ENCODE measurements at regions not wholly inside any gene's neighbourhood (a gene's known extent, or its start where the extent isn't known, plus 50 kb on each side); places are given as distances from the start of the nearest gene placed in this dataset.

DNA sequence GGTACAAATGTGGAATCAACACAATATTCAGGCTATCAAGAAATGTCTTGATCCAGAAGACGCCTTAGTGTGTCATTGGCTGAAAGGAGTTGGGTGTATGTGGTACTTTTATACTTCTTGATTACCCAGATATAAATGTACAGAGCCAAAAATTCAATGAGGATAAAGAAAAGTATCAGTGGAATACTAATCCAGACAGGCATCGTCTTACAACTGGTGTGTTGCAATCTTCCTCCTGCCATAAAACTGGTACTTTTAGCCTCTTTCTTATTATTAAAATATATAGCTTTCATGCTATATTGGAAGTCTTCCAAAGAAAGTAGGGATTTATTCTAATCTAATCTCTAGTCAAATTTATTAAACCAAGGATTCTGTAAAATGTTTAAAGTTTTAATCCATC, 388.6 kb upstream of the MIR17HG start:
- no peak for DNase-seq (ENCODE audit: low read depth)

DNA sequence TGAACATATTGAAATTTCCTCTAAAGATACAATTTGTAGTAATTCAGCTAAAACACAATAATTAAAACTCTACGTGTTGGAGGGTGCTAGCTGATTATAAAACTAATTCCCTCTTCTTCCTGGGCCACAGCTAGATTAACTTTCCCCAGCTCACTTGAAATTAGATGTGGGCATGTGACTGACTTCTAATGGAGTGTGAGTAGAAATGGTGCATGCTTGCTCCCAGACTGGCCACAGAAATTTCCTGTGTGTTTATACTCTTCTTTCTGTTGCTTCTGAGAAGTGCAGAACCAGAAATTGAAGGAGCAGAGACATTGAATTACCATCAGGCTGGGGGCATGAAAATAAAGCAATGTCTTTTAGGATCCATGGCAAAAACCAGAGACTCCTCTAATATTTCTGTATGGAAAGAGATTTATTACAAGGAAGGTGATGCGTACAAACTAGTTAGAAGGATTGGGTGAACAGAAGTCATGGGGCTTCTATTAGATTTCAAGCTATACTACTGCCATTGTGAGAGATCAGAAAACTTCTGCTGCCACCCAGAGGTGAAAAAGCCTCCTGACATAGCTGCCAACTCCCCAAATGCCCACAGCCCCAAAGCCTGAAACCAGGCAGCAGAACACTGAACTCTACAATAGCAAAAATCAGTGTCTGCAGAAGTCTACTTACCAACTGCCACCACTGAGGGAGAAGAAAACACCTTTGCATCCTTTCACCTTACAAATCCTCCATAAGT, 379.2 kb upstream of the MIR17HG start:
- DNase-seq (ENCODE audit: low read depth): no peak

DNA sequence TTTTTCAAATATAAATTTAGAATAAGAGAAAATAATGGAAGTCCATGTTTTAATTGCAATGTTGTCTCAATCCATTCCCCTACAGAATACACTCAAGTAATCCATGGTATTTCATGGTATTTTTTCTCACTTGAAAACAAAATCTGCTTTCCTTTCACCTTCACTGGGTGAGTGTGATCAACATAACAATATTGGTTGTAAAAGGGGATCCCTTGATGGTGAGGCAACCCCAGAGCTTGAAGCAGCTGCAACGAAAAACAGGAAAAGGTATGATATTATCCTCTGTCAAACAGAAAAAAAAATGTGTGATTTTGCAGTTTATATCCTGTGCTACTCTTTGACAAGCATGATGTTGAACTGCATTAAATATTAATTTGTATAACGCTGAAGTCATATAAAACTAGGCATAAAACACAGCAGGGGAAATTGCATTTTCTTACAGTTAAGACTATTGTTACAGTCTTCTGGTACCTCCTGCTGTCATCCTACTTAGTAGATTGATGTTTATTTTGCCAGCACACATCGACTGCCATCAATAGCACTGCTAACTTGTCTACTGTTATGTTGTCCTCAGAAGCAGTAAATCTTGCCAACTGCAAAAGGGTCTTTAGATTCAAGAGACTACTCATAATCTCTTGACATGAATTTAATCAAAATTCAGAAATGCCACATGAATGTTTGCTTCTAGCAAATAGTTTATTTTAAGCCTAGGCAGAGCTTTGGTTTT, 373.1 kb upstream of the MIR17HG start:
- DNase-seq (ENCODE audit: low read depth): no peak

DNA sequence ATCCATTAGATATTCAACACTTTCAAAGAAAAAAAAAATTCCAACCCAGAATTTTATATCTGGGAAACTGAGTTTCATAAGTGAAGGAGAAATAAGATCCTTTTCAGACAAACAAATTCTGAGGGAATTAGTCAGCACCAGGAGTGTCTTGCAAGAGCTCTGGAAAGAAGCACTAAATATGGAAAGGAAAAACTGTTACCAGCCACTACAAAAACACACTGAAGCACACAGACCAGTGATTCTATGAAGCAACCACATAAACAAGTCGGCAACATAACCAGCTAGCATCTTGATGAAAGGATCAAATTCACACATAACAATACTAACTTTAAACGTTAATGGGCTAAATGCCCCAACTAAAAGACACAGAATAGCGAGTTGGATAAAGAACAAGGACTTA, 368.4 kb upstream of the MIR17HG start:
- no peak for DNase-seq (ENCODE audit: low read depth)

DNA sequence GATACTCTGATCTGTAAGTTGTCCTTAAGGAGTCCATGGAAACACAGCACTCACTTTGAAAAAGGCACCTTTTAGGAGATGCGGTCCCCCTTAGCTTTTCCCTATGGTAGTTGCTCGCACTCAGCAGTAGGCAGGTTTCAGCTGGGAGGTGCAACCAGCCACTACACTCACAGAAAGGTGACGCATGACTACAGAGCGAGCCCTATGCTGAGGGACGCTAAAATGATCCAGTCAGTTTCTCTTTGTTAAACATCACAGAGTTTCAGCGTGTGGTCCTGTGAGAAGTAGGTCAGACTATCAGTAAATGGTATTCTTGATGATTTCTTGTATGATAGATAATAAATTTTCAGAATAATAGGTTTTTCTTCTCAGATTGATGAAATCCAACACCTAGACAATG, 362.7 kb upstream of the MIR17HG start:
- DNase-seq (ENCODE audit: low read depth): no peak

DNA sequence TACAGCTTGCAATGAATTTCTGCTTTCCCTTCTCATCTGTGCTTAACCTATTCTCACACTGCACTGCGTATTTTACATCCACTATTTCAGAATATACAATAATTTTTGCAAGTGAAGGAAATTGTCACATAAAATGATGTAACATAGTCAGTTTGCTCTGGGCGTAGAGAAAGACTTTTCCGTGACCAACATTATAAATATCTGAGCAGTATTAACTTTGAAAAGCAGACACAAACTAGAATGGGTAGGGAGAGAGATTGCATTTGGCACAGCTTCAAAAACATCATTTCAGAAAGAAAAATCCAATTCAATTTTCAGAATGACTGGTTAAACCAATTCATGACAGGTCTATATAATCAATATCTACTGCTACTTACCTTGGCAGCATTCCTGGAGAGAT, 352.5 kb upstream of the MIR17HG start:
- DNase-seq (ENCODE audit: low read depth): no peak

DNA sequence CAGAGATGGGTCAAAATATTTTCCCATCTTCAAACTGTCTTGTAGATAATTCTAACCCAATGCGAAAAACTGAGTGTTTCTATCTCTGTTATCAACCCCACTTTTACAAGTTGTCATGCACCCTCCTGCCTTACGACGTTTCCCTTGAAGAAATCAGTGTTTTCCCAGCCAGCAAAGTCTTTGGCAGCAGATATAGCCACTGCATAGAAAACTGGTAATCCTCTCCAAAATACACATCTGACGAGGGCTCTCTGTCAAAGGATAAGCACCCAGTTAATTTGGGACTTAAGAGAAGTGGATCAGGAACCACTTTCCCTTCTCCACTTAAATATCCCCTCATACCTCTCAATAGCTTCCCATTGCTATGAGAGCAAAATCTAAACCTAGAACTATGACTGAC, 351.9 kb upstream of the MIR17HG start:
- no peak for DNase-seq (ENCODE audit: low read depth)

GRCh38 chr13:90997951-90998350, 349.5 kb upstream of the MIR17HG start:
- DNase-seq (ENCODE audit: low read depth): no peak

DNA sequence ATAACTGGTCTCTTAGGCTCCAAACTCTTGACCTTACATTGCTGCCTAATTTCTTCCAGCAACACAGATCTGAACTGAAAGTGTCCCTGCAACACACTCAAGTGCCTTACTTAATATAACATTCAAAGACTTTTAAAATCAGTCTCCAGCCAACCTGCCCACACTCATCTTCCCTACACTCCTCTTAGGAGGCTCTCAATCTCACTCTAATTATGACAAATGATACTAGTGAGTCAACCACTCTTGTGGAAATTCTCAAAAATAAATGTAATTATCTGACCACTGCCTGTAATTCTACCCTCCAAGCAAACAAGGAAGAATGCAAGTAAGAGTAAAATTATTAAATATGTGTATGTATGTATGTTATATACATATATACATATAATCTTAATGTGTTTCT, 348.1 kb upstream of the MIR17HG start:
- no peak for DNase-seq (ENCODE audit: low read depth)

DNA sequence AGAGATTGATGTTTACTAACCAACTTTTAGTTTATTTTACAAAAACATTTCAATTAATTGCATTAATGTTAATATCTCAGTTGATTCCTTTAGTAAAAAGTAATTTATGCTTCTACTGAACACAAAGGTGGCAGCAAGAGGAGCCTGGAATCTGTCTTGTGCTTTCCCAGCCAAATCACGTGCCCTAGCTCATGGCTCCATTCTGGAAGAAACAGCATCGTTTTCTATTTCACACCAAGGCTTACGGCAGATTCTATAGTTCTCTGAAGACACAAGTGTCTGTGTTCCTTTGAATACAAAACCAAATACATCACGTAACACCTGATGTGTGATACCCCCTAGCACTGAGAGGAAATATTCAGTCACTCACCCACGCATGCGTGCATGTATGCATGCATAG, 346.1 kb upstream of the MIR17HG start:
- DNase-seq (ENCODE audit: low read depth): no peak

GRCh38 chr13:91014696-91015095, 332.8 kb upstream of the MIR17HG start:
- no peak for DNase-seq (ENCODE audit: low read depth)

DNA sequence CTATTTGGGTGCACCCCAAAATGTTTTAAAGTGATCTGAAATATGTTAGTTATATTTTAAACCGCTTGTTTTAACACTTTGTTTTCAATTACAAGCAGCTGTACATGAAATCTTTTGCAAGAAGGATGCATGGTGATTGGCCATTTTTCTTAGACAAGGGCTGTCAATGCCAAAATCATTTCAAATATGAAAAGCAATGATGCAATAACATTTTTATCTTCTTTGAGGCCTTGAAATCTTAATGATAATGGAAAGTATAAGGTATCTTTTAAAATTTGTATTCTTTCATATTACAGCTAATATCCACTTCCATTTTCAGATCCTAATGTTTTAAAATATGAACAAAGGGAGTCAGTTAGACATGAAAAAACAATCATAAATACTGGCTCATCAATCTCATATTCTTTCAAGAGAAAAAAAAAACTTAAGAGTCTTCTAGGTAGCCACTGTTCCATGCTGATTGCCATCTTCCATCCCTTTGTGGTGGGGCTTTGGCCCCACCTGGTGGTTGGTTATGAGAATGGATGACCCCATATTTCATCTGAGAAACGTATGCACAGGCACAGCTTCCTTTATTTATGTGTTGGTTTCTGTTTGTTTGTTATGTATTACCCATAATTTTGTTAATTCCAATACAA, 330.3 kb upstream of the MIR17HG start:
- peak; percentile 28 for DNase-seq (ENCODE audit: low read depth)

GRCh38 chr13:91017669-91018053, 329.8 kb upstream of the MIR17HG start:
- peak; percentile 8 for DNase-seq (ENCODE audit: low read depth)

DNA sequence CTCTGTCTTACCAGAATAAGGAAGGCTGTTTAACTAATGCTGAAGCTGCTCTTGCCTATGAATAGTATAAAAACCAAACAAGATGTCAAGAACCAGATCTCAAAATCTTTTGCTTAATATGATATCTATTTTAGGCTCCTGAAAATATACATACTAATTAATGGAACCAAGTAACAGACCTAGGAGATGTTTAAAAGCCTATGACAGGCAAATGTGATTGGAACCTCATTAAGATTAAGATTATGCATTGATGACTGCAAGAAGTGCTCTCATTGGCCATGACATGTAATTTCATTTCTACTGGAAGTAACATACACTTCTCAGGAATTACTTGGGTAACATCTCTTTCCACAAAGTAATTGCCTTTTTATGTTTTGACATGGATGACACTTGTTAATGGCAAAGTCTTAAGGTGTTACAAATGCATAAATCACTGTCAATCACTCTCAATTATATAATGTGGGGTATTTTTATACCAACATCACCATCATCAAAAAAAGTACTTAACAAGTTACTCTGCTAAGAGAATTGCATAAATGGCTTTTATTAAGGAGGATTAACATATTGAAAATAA, 326.9 kb upstream of the MIR17HG start:
- no peak for DNase-seq (ENCODE audit: low read depth)

- DNase-seq (ENCODE audit: low read depth): no peak
Observed at GRCh38 chr13:91024157-91024792, 323.2 kb upstream of the MIR17HG start.

- DNase-seq (ENCODE audit: low read depth): no peak
Observed at GRCh38 chr13:91025442-91025841, 322.0 kb upstream of the MIR17HG start.

GRCh38 chr13:91031508-91031907, 316.0 kb upstream of the MIR17HG start:
- DNase-seq (ENCODE audit: low read depth): no peak

DNA sequence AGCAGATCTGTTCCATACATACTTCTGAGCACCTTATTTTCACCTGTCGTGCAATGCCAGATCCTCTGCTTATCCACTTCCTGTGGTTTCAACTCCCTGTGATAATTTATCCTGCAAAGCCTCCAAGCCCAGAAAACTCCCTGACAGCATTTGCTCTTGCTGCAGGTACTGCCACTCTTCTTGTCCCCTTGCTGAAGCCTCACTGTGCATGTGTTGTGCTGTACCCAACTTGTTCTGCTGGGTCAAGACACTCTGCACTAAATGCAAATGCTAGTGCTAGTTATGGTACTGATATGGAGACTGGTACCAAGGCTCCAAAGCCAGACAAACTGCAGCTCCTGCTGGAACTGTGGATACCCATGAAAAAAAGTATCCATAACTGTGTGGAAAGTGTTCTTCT, 315.4 kb upstream of the MIR17HG start:
- no peak for DNase-seq (ENCODE audit: low read depth)

GRCh38 chr13:91036886-91037285, 310.6 kb upstream of the MIR17HG start:
- DNase-seq (ENCODE audit: low read depth): no peak

DNA sequence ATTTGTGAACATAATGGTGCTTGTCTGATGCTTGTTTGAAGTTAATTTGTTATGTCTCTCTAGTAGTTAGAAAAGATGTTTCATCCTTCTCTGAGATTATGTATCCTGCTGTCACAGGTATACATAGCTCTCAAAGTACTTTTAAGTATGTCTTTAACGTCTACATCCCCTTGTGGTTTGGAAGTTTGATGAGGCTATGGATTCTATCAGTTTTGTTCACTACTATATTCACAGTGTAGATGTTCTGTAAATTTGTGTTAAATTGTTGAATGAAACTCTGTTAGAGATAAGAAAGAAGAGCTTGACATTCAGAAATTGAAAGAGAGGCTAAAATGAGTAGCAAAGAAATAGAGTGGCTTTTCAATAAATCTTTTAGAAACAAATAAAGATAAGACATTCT, 304.6 kb upstream of the MIR17HG start:
- no peak for DNase-seq (ENCODE audit: low read depth)

- DNase-seq (ENCODE audit: low read depth): no peak
Observed at GRCh38 chr13:91045351-91046034, 302.0 kb upstream of the MIR17HG start.
